ENCODE measurements at regions not wholly inside any gene's neighbourhood (a gene's known extent, or its start where the extent isn't known, plus 50 kb on each side); places are given as distances from the start of the nearest gene placed in this dataset.

DNA sequence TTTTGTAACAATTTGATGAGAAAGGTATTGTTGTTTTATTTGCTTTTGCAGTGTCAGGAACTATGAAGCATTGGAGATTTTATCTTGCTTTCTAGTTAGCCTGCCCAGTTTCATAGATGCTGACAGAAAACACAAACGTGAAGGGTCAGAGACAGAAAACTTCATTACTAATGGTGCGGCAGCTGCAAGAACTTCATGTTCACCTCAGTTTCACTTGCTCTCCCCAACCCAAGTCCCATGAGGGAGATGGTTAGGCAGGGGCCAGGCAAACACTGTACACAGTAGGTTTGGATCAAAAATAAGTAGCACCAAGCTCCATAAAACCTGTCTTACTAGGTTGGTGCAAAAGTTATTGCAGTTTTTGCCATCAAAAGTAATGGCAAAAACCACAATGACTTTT, 550.2 kb upstream of the MIR17HG start:
- H4K20me1 ChIP-seq (ENCODE audit: low read depth): no peaks in the 10 kb centered on the region
- H3F3A ChIP-seq (ENCODE audit: low read depth): no peaks in the 10 kb centered on the region
- Mint-ChIP-seq H3K4me3 (no peak overlapping the region), H3K27ac (no peak overlapping the region), H3K27me3 (ENCODE audit: insufficient read depth, low read depth) (peaks cover 2% of the 10 kb centered on the region), H3K4me1 (no peaks in the 10 kb centered on the region), H3K9me3 (no peaks in the 10 kb centered on the region), H3K36me3 (no peaks in the 10 kb centered on the region)
- no peaks in the 10 kb centered on the region for H3K27me3 ChIP-seq
- H3K9me3 ChIP-seq (ENCODE audit: low read depth): no peaks in the 10 kb centered on the region
- no peak for TF ChIP-seq EZH2 (IDR thresholded peaks at IDR 0.05)
- TF ChIP-seq, protein P1, sequence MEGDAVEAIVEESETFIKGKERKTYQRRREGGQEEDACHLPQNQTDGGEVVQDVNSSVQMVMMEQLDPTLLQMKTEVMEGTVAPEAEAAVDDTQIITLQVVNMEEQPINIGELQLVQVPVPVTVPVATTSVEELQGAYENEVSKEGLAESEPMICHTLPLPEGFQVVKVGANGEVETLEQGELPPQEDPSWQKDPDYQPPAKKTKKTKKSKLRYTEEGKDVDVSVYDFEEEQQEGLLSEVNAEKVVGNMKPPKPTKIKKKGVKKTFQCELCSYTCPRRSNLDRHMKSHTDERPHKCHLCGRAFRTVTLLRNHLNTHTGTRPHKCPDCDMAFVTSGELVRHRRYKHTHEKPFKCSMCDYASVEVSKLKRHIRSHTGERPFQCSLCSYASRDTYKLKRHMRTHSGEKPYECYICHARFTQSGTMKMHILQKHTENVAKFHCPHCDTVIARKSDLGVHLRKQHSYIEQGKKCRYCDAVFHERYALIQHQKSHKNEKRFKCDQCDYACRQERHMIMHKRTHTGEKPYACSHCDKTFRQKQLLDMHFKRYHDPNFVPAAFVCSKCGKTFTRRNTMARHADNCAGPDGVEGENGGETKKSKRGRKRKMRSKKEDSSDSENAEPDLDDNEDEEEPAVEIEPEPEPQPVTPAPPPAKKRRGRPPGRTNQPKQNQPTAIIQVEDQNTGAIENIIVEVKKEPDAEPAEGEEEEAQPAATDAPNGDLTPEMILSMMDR (IDR thresholded peaks at IDR 0.05): no peak
- no peak for TF ChIP-seq EZH2phosphoT487 (IDR thresholded peaks at IDR 0.05)
- DNase-seq (ENCODE audit: low spot score): no peak
- H3K27ac ChIP-seq: no peak overlapping the region
- peaks cover 12% of the 10 kb centered on the region for H3K4me1 ChIP-seq
- no peak overlapping the region for H3K4me3 ChIP-seq
- no peaks in the 10 kb centered on the region for H3K79me2 ChIP-seq (ENCODE audit: low read depth)
- H3K4me2 ChIP-seq: no peak overlapping the region
- H3K36me3 ChIP-seq: no peaks in the 10 kb centered on the region
- no peak overlapping the region for H3K9ac ChIP-seq
- no peak overlapping the region for H2AFZ ChIP-seq (replicated peaks)

DNA sequence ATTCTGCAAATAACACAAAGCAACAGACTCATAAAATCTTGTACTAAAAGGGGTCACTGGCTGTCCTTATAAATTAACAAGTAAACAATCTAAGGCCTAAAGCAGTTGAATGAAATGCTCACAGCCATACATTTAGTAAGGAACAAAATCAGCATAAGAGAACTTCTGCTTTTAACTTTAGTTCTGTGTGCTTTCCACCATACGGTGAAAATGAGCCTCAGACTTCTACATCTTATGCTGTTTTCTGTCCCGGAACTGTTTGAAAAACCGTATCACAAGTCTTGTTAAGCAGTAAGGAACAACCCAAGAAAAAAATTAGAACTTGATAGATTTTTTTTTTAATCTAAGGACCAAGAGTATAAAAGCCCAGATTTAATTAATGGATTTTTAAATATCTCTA, 549.1 kb upstream of the MIR17HG start:
- H3K4me1 ChIP-seq: peaks cover 12% of the 10 kb centered on the region
- TF ChIP-seq, protein P1 (IDR thresholded peaks at IDR 0.05): no peak
- no peak for TF ChIP-seq EZH2 (IDR thresholded peaks at IDR 0.05)
- H3K4me1 Mint-ChIP-seq: no peaks in the 10 kb centered on the region
- H3K79me2 ChIP-seq (ENCODE audit: low read depth): no peaks in the 10 kb centered on the region
- no peaks in the 10 kb centered on the region for H3K9me3 ChIP-seq (ENCODE audit: low read depth)
- H3F3A ChIP-seq (ENCODE audit: low read depth): no peaks in the 10 kb centered on the region
- no peak overlapping the region for H3K4me3 ChIP-seq
- H2AFZ ChIP-seq (replicated peaks): no peak overlapping the region
- DNase-seq (ENCODE audit: low spot score): no peak
- no peak overlapping the region for H3K4me3 Mint-ChIP-seq
- H3K4me2 ChIP-seq: no peak overlapping the region
- H3K36me3 ChIP-seq: no peaks in the 10 kb centered on the region
- H3K27me3 ChIP-seq: no peaks in the 10 kb centered on the region
- peaks cover 2% of the 10 kb centered on the region for H3K27me3 Mint-ChIP-seq (ENCODE audit: insufficient read depth, low read depth)
- H3K36me3 Mint-ChIP-seq: no peaks in the 10 kb centered on the region
- H3K9me3 Mint-ChIP-seq: no peaks in the 10 kb centered on the region
- no peak overlapping the region for H3K27ac ChIP-seq
- no peak overlapping the region for H3K27ac Mint-ChIP-seq
- H4K20me1 ChIP-seq (ENCODE audit: low read depth): no peaks in the 10 kb centered on the region
- no peak overlapping the region for H3K9ac ChIP-seq

DNA sequence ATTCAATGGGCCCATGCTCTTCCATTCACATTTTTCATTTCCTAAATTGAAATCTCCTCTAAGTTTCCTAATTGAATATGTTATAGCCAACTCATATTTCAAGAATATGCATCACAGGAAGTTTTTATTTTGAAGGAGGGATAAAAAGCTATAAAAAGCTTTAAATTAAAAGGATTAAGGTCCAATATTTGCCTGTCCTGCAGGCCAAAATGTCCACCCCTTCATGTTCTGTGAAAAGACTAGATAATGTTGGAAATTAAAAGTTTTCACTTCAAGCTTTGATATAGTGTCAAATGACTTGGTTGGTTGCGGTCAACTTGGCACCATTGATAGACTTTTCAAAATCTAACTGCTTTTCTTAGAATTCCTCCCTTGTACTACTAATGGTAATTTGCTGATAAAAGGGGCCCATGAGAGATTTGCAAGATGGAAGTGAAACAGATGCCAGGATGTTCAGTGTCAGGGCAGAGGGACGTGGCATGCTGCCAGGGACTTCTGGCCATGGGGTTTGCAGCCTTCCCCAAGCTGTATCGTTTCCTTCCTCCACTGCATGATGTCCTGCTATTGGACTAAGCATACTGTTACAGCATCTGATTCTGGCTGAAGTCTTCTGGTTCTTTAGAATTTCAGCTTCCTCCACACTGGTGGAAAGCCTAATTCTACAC, 547.3 kb upstream of the MIR17HG start:
- Mint-ChIP-seq H3K4me1 (no peaks in the 10 kb centered on the region), H3K4me3 (no peak overlapping the region), H3K36me3 (no peaks in the 10 kb centered on the region), H3K27ac (no peak overlapping the region), H3K27me3 (ENCODE audit: insufficient read depth, low read depth) (peaks cover 2% of the 10 kb centered on the region), H3K9me3 (no peaks in the 10 kb centered on the region)
- TF ChIP-seq EZH2 (IDR thresholded peaks at IDR 0.05): no peak
- TF ChIP-seq EZH2phosphoT487 (IDR thresholded peaks at IDR 0.05): no peak
- TF ChIP-seq, protein P1 (IDR thresholded peaks at IDR 0.05): no peak
- Histone ChIP-seq H3K27ac (no peak overlapping the region), H3K9me3 (ENCODE audit: low read depth) (no peaks in the 10 kb centered on the region), H3K36me3 (no peaks in the 10 kb centered on the region), H4K20me1 (ENCODE audit: low read depth) (no peaks in the 10 kb centered on the region), H3K9ac (no peak overlapping the region), H3K27me3 (no peaks in the 10 kb centered on the region), H3K4me1 (peaks cover 12% of the 10 kb centered on the region), H3F3A (ENCODE audit: low read depth) (no peaks in the 10 kb centered on the region), H2AFZ (replicated peaks) (peak overlapping the region; percentile 19), H3K4me3 (no peak overlapping the region), H3K4me2 (no peak overlapping the region), H3K79me2 (ENCODE audit: low read depth) (no peaks in the 10 kb centered on the region)
- no peak for DNase-seq (ENCODE audit: low spot score)

All from neural progenitor cell (in vitro differentiated cells).